AG04449 (cell line): ENCODE measurements at regions not wholly inside any gene's neighbourhood (a gene's known extent, or its start where the extent isn't known, plus 50 kb on each side); places are given as distances from the start of the nearest gene placed in this dataset.
"Not testable (repeated sequence)": the region's sequence is repeated elsewhere in the genome, so short reads cannot be mapped to it uniquely, and the experiment has no call there.

Source experiments
- CTCF ChIA-PET: fragments of 350-600 bp; formaldehyde crosslinking; extraction: SDS; loops from one replicate; lab custom pipeline; 2021; ENCODE audit warnings: antibody characterized with exemption; lab: Yijun Ruan, JAX
- POLR2A ChIA-PET: fragments of 400-600, 350-600 bp; formaldehyde crosslinking; extraction: SDS; loops from one replicate; lab custom pipeline; 2020; ENCODE audit warnings: antibody characterized with exemption, inconsistent platforms; lab: Yijun Ruan, JAX
- DNase-seq: peaks from one replicate; pipeline ENCODE4 v3.0.0-alpha.2; 2010; ENCODE audit warnings: low read depth, low spot score
- H3K4me3 ChIP-seq: 2 replicates; pipeline ENCODE4 v1.5.1; 2011; ENCODE audit warnings: low read depth, mild to moderate bottlenecking, control low read depth, low read length
- TF ChIP-seq, protein P1 (sequence below): IDR thresholded peaks from one replicate; pipeline ENCODE4 v1.5.1; 2011; ENCODE audit warnings: mild to moderate bottlenecking, moderate library complexity, low read length, control low read depth, inconsistent platforms; ENCODE audit not compliant: insufficient read depth; ENCODE audit errors: missing control alignments

DNA sequence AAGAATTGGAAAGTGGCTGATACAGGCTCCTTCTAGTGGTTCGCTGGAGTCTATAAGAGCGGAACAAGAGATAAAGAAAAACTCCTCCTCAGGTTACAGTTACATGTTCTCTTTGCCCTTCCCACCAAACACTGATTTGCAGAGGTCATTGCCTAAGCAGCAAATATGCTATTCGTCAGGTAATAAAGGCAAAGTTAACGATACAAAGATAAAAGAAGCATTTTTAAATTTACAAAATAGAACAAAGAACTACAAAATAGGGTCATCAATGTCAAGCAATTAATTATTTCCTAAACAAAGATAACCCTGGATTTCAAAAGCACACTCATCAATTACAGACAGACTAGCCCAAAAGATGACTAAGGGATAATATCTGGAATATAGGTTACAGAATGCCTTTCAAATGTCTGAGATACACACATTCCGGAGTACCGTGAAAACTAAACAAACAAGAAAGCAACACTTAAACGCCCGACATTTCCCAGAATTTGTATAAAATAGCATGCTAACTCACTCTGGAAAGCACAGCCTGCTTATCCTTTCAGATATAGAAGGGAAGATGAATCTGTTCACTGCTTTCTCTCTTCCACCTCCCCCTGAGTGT is 186.4 kb downstream of the MREG start:
- TF ChIP-seq, protein P1, sequence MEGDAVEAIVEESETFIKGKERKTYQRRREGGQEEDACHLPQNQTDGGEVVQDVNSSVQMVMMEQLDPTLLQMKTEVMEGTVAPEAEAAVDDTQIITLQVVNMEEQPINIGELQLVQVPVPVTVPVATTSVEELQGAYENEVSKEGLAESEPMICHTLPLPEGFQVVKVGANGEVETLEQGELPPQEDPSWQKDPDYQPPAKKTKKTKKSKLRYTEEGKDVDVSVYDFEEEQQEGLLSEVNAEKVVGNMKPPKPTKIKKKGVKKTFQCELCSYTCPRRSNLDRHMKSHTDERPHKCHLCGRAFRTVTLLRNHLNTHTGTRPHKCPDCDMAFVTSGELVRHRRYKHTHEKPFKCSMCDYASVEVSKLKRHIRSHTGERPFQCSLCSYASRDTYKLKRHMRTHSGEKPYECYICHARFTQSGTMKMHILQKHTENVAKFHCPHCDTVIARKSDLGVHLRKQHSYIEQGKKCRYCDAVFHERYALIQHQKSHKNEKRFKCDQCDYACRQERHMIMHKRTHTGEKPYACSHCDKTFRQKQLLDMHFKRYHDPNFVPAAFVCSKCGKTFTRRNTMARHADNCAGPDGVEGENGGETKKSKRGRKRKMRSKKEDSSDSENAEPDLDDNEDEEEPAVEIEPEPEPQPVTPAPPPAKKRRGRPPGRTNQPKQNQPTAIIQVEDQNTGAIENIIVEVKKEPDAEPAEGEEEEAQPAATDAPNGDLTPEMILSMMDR: no peak
- no peak overlapping the region for H3K4me3 ChIP-seq
- DNase-seq: no peak
- ChIA-PET POLR2A (no interaction called here), CTCF (interaction anchor here (0.9 to 1.9 kb wide), 9 partner anchors 12 to 142 kb away, joined by 3 to 13 read pairs (median 4); no protein-coding TSS in a partner anchor)

DNA sequence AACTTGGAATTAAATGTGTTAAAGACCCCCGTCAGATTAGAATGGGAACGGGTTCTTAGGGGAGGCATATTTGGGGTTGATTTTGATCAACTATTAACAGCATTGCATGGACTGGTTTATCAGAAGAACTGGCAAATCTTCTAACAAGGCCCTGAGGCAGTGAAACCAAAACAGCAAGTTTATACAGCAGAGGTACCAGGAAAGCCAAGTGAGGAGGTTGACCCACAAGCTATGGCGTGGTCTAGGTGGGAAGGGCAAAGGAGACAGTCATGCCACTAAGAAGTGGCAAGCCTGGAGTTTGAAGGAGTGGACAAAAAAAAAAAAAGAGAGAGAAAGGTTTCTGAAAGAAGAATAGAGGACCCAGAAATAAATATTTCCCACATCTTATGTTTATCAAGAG is 187.0 kb downstream of the MREG start:
- TF ChIP-seq, protein P1: no peak
- H3K4me3 ChIP-seq: no peak overlapping the region

DNA sequence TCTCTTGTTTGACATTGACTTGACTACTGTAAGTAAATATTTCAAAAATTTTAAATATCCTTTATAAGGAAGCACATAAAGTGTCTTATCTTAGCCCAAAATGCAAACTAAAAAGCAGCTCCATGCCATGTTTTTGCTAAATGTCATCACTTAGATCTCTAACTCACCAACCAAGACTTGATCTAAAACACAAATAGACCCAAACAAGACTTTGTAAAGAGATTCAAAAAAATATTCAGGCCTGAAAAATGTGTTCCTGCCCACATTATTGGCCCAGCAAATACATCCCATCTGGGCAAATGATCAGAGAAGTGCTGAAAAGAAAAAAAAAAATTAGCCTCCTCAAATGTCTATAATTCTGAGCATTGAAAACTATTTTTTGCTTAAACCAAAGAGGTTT is 187.6 kb downstream of the MREG start:
- no peak for DNase-seq
- CTCF ChIA-PET: interaction anchor here (1.0 to 1.5 kb wide), 2 partner anchors 18 to 371 kb away, joined by 3 to 5 read pairs; no protein-coding TSS in a partner anchor
- H3K4me3 ChIP-seq: no peak overlapping the region
- TF ChIP-seq, protein P1: no peak
- POLR2A ChIA-PET: no interaction called here

More for the DNA sequence above, 187.0 kb downstream of the MREG start:
- no peak for DNase-seq
- CTCF ChIA-PET: interaction anchor here (1.5 kb wide), 1 partner anchor 19 kb away, joined by 5 read pairs; no protein-coding TSS in a partner anchor
- POLR2A ChIA-PET: no interaction called here

GRCh38 chr2:215821298-215821697 is 192.1 kb downstream of the MREG start:
- POLR2A ChIA-PET, DNase-seq, H3K4me3 ChIP-seq: not testable (repeated sequence)
- CTCF ChIA-PET: interaction anchor here (1.3 to 1.7 kb wide), 2 partner anchors 9 to 13 kb away, joined by 3 to 5 read pairs; no protein-coding TSS in a partner anchor

- POLR2A ChIA-PET: not testable (repeated sequence)
Observed at GRCh38 chr2:215819713-215820112, 193.6 kb downstream of the MREG start.

DNA sequence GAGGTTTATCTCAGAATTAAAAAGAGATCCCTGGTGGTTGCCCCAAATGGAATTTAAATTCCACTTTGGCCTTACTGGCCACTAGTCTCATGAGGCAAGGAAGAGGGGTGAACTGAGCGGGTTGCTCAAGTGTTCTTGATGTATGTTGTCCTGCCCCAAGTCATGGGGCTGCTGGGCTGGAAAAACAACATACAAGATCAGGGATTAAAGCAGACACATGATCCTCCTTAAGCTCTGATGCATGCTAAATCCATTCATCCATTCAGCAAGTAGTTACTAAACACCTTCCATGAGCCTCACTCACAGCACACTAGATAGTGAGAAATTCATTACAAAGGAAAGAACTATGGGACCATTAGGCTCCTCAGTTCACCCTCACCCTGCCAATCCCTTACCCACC is 196.3 kb downstream of the MREG start:
- no peak overlapping the region for H3K4me3 ChIP-seq
- TF ChIP-seq, protein P1: no peak
- DNase-seq: no peak
- CTCF ChIA-PET: no interaction called here
- POLR2A ChIA-PET: interaction anchor here (0.6 kb wide), 1 partner anchor 104 kb away, joined by 3 read pairs; no protein-coding TSS in a partner anchor

More at GRCh38 chr2:215819713-215820112, 193.6 kb downstream of the MREG start:
- CTCF ChIA-PET: interaction anchor here (0.7 to 1.7 kb wide), 2 partner anchors 9 to 10 kb away, joined by 4 to 6 read pairs; no protein-coding TSS in a partner anchor
- not testable (repeated sequence) for DNase-seq, H3K4me3 ChIP-seq

- CTCF ChIA-PET: interaction anchor here (3.6 kb wide), 1 partner anchor 12 kb away, joined by 13 read pairs; no protein-coding TSS in a partner anchor
- POLR2A ChIA-PET: interaction anchor here (0.6 kb wide), 1 partner anchor 103 kb away, joined by 3 read pairs; no protein-coding TSS in a partner anchor
- TF ChIP-seq, protein P1: no peak
- no peak for DNase-seq
- H3K4me3 ChIP-seq: no peak overlapping the region
Observed at GRCh38 chr2:215816424-215816823, 196.9 kb downstream of the MREG start.
